Stomach (tissue), 4 donors: ENCODE measurements at regions not wholly inside any gene's neighbourhood (a gene's known extent, or its start where the extent isn't known, plus 50 kb on each side); places are given as distances from the start of the nearest gene placed in this dataset.

Experiments used
- CTCF ChIP-seq, 7 experiments: fragments of 450-650 bp in 4 of 7; fragments of 200-600 bp in 3 of 7; sonication (generic) in 3 of 7; IDR thresholded peaks; one replicate each; pipeline ENCODE4 v1.5.1; 2016 to 2019; ENCODE audit warnings: antibody characterized with exemption in 7 of 7, control low read depth in 2 of 7, mild to moderate bottlenecking in 1 of 7
- EP300 ChIP-seq: sonication (generic); formaldehyde crosslinking; IDR thresholded peaks from one replicate; pipeline ENCODE4 v1.6.1; 2017; ENCODE audit warnings: antibody characterized with exemption
- POLR2A ChIP-seq, 4 donors: fragments of 450-650 bp; IDR thresholded peaks; one replicate each; pipeline ENCODE4 v1.6.1; 2016; ENCODE audit warnings: antibody characterized with exemption in 4 of 4, control low read depth in 2 of 4, mild to moderate bottlenecking in 1 of 4, moderate library complexity in 1 of 4

- no peak for TF ChIP-seq POLR2A (IDR thresholded peaks at IDR 0.05)
- TF ChIP-seq CTCF (IDR thresholded peaks at IDR 0.05), result no peak
- no peak for TF ChIP-seq EP300
Observed at GRCh38 chr2:60361498-60361897, 192.0 kb downstream of the BCL11A start.
